HL-60 (cell line): ENCODE measurements at regions not wholly inside any gene's neighbourhood (a gene's known extent, or its start where the extent isn't known, plus 50 kb on each side); places are given as distances from the start of the nearest gene placed in this dataset.

ENCODE experiments used
- DNase-seq, 2 experiments: peaks; one replicate each; pipeline ENCODE4 v3.0.0-alpha.2; 2010 to 2020; ENCODE audit warnings: low read depth in 1 of 2, low spot score in 1 of 2
- H3K27ac ChIP-seq: fragments of 250-450 bp; sonication (Bioruptor Pico); replicated peaks from 2 replicates; pipeline ENCODE4 v1.5.1; 2020; ENCODE audit warnings: mild to moderate bottlenecking, moderate library complexity
- H3K27me3 ChIP-seq: fragments of 250-450 bp; sonication (Bioruptor Pico); 2 replicates; pipeline ENCODE4 v1.5.1; 2021; ENCODE audit warnings: mild to moderate bottlenecking, moderate library complexity; ENCODE audit not compliant: insufficient read depth, poor library complexity, severe bottlenecking
- H3K4me3 ChIP-seq: replicated peaks from 2 replicates; pipeline ENCODE4 v1.5.1; 2011; ENCODE audit warnings: mild to moderate bottlenecking, control low read depth, low read length; ENCODE audit not compliant: insufficient read depth
- GABPA ChIP-seq: IDR thresholded peaks from 2 replicates; pipeline ENCODE4 v1.6.1; 2012; ENCODE audit warnings: low read depth
- POLR2AphosphoS5 ChIP-seq: IDR thresholded peaks from 2 replicates; pipeline ENCODE4 v1.6.1; 2012; ENCODE audit warnings: low read depth
- SPI1 ChIP-seq: IDR thresholded peaks from 2 replicates; pipeline ENCODE4 v1.6.1; 2012; ENCODE audit warnings: low read depth, mild to moderate bottlenecking, borderline replicate concordance
- TF ChIP-seq, protein P1 (sequence below): IDR thresholded peaks from 2 replicates; pipeline ENCODE4 v1.6.1; 2012; ENCODE audit warnings: low read depth; ENCODE audit not compliant: insufficient replicate concordance
- TF ChIP-seq, protein P2 (sequence below): IDR thresholded peaks from one replicate; pipeline ENCODE4 v1.5.1; 2011; ENCODE audit warnings: low read length, control low read depth, inconsistent platforms; ENCODE audit not compliant: insufficient read depth

DNA sequence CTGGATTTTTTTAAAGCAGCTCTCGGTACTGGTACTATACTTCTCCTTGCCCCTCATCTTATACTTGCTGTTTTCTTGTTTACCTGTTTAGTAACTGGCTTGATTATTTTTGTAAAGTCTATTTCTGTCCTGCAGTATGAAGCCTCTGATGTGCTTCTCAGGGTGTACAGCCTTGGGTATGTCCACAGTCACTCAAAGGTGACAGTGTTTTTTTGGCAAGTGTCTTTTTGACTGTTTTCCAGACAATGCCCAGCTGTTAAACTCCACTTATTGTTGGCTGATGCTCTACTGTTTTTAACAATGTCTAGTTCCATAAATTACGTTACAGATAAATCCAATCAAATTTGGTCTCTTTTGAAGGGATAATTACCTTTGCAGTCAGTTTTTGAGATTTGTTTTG is 475.2 kb downstream of the JRKL start:
- TF ChIP-seq, protein P1, sequence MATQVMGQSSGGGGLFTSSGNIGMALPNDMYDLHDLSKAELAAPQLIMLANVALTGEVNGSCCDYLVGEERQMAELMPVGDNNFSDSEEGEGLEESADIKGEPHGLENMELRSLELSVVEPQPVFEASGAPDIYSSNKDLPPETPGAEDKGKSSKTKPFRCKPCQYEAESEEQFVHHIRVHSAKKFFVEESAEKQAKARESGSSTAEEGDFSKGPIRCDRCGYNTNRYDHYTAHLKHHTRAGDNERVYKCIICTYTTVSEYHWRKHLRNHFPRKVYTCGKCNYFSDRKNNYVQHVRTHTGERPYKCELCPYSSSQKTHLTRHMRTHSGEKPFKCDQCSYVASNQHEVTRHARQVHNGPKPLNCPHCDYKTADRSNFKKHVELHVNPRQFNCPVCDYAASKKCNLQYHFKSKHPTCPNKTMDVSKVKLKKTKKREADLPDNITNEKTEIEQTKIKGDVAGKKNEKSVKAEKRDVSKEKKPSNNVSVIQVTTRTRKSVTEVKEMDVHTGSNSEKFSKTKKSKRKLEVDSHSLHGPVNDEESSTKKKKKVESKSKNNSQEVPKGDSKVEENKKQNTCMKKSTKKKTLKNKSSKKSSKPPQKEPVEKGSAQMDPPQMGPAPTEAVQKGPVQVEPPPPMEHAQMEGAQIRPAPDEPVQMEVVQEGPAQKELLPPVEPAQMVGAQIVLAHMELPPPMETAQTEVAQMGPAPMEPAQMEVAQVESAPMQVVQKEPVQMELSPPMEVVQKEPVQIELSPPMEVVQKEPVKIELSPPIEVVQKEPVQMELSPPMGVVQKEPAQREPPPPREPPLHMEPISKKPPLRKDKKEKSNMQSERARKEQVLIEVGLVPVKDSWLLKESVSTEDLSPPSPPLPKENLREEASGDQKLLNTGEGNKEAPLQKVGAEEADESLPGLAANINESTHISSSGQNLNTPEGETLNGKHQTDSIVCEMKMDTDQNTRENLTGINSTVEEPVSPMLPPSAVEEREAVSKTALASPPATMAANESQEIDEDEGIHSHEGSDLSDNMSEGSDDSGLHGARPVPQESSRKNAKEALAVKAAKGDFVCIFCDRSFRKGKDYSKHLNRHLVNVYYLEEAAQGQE, result no peak
- TF ChIP-seq GABPA, result no peak
- no peak for TF ChIP-seq POLR2AphosphoS5
- TF ChIP-seq SPI1, result no peak
- TF ChIP-seq, protein P2, sequence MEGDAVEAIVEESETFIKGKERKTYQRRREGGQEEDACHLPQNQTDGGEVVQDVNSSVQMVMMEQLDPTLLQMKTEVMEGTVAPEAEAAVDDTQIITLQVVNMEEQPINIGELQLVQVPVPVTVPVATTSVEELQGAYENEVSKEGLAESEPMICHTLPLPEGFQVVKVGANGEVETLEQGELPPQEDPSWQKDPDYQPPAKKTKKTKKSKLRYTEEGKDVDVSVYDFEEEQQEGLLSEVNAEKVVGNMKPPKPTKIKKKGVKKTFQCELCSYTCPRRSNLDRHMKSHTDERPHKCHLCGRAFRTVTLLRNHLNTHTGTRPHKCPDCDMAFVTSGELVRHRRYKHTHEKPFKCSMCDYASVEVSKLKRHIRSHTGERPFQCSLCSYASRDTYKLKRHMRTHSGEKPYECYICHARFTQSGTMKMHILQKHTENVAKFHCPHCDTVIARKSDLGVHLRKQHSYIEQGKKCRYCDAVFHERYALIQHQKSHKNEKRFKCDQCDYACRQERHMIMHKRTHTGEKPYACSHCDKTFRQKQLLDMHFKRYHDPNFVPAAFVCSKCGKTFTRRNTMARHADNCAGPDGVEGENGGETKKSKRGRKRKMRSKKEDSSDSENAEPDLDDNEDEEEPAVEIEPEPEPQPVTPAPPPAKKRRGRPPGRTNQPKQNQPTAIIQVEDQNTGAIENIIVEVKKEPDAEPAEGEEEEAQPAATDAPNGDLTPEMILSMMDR, result no peak
- no peak overlapping the region for H3K4me3 ChIP-seq
- H3K27me3 ChIP-seq, result no peaks in the 10 kb centered on the region
- DNase-seq, result no peak
- no peak overlapping the region for H3K27ac ChIP-seq

DNA sequence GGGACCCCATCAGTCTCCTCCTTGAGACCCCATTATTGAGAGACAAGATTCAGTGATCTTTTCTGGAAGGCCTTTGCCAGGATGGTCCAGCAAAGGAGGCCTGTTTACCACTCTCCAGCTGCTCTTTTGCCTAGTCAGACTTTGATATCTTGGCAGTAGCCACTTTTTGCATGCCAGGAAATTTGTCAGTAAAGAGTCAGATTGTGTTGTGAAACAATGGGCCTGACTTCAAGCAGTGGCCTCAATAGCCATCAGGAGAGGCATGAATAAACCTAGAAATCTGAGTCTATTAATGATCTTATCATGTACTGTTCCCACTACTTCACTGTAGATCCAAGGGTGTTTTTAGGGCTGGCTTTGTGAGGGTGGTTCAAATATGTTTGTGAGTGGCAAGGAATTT is 479.4 kb downstream of the JRKL start:
- DNase-seq, result no peak
- TF ChIP-seq, protein P1, result no peak
- TF ChIP-seq SPI1 (no peak), POLR2AphosphoS5 (no peak), GABPA (no peak)
- TF ChIP-seq, protein P2, result no peak
- no peaks in the 10 kb centered on the region for H3K27me3 ChIP-seq

DNA sequence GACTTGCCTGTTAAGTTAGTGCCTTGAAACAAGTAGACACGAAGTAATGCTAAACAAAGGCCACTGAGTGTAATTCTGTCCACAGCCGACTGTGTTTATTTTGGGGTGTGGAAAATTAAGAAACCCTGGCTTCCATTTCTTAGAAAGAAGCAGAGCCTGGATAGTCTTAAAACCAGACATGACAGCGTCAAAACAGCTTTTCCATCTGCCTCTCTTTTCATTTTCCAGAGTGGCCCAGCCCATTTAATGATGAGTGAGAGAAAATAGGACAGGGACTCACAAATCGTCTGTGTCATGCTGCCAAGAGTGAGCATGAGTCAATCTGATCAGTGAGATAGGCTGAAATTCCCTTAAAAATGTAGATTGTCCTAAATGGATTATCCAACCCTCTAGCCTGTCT is 485.9 kb downstream of the JRKL start:
- Histone ChIP-seq H3K4me3 (no peak overlapping the region), H3K27me3 (no peaks in the 10 kb centered on the region), H3K27ac (no peak overlapping the region)
- no peak for DNase-seq
- TF ChIP-seq SPI1 (no peak), POLR2AphosphoS5 (no peak), GABPA (no peak)
- TF ChIP-seq, protein P2, result no peak
- TF ChIP-seq, protein P1, result no peak

More for the DNA sequence above, 479.4 kb downstream of the JRKL start:
- H3K4me3 ChIP-seq, result no peak overlapping the region
- H3K27ac ChIP-seq, result no peak overlapping the region
